Prostate gland (tissue), 2 donors: ENCODE measurements at regions not wholly inside any gene's neighbourhood (a gene's known extent, or its start where the extent isn't known, plus 50 kb on each side); places are given as distances from the start of the nearest gene placed in this dataset.

Experiments
- DNase-seq: peaks from one replicate; pipeline ENCODE4 v3.0.0-alpha.2; 2019; ENCODE audit warnings: low spot score
- H3K27ac ChIP-seq, 2 donors: fragments of 200-600 bp; sonication (generic); 2 replicates each; pipeline ENCODE4 v1.5.1; 2017 to 2019
- H3K27me3 ChIP-seq: fragments of 200-600 bp; sonication (generic); replicated peaks from 2 replicates; pipeline ENCODE4 v1.5.1; 2019; ENCODE audit not compliant: insufficient read depth
- H3K36me3 ChIP-seq, 2 donors: fragments of 200-600 bp; sonication (generic); 1 replicate in 1 of 2; 2 replicates in 1 of 2; pipeline versions ENCODE4 v1.5.1 to v1.8.1; 2017 to 2019
- H3K4me1 ChIP-seq: fragments of 200-600 bp; sonication (generic); replicated peaks from 2 replicates; pipeline ENCODE4 v1.5.1; 2019
- H3K4me3 ChIP-seq, 2 donors: fragments of 200-600 bp; sonication (generic); 2 replicates each; pipeline ENCODE4 v1.5.1; 2017 to 2019
- H3K9me3 ChIP-seq: fragments of 200-600 bp; sonication (generic); 2 replicates; pipeline ENCODE4 v1.5.1; 2017
- POLR2A ChIP-seq: fragments of 450-650 bp; IDR thresholded peaks from one replicate; pipeline ENCODE4 v1.6.1; 2016; ENCODE audit warnings: antibody characterized with exemption, mild to moderate bottlenecking
- POLR2AphosphoS5 ChIP-seq: sonication (generic); formaldehyde crosslinking; IDR thresholded peaks from one replicate; pipeline ENCODE4 v1.6.1; 2017; ENCODE audit warnings: antibody characterized with exemption
- WGBS: methylation state at CpG from one replicate; pipeline ENCODE4 v1.1.5; 2018; 5-methylcytosine and 5-hydroxymethylcytosine counted together
- intact Hi-C: fragments of 100-400 bp; cut with DNase I; formaldehyde crosslinking; loops from one replicate; pipeline ENCODE4 v1.14.2; 2022
- TF ChIP-seq, protein P1 (sequence below), 4 experiments: fragments of 200-600 bp in 2 of 4; fragments of 450-650 bp in 2 of 4; sonication (generic) in 2 of 4; IDR thresholded peaks; 1 replicate in 3 of 4; 2 replicates in 1 of 4; pipeline ENCODE4 v1.5.1; 2016 to 2019; ENCODE audit warnings: antibody characterized with exemption in 4 of 4, mild to moderate bottlenecking in 2 of 4, moderate library complexity in 2 of 4

DNA sequence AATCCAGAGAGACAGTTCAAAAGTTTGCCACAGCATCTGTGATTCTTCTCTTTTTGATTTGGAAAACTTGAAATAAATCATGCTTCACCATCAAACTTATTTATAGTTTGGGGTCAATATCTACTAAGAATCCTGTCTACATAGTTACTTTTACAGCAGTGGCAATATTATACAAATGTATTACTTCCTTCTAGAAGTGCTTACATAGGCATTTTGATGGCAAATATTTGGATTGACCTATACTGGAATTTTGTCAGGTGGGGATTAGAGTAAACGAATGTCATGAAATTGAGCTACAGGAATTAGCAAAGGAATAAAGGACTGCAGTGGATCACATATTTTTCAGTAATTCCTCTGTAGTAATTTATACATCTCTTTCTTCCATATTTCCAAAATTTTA is 1885.5 kb upstream of the ADGRL3 start:
- Histone ChIP-seq H3K4me3 (no peak overlapping the region), H3K27ac (no peak overlapping the region), H3K9me3 (no peaks in the 10 kb centered on the region), H3K4me1 (no peaks in the 10 kb centered on the region), H3K36me3 (no peaks in the 10 kb centered on the region), H3K27me3 (no peaks in the 10 kb centered on the region)
- TF ChIP-seq POLR2AphosphoS5 (no peak), POLR2A (no peak)
- TF ChIP-seq, protein P1, sequence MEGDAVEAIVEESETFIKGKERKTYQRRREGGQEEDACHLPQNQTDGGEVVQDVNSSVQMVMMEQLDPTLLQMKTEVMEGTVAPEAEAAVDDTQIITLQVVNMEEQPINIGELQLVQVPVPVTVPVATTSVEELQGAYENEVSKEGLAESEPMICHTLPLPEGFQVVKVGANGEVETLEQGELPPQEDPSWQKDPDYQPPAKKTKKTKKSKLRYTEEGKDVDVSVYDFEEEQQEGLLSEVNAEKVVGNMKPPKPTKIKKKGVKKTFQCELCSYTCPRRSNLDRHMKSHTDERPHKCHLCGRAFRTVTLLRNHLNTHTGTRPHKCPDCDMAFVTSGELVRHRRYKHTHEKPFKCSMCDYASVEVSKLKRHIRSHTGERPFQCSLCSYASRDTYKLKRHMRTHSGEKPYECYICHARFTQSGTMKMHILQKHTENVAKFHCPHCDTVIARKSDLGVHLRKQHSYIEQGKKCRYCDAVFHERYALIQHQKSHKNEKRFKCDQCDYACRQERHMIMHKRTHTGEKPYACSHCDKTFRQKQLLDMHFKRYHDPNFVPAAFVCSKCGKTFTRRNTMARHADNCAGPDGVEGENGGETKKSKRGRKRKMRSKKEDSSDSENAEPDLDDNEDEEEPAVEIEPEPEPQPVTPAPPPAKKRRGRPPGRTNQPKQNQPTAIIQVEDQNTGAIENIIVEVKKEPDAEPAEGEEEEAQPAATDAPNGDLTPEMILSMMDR (IDR thresholded peaks at IDR 0.05): no peak
- 0% methylated on average over 1 of the region's 1 CpG for WGBS
- no peak for DNase-seq
- intact Hi-C loops: no loop called here

DNA sequence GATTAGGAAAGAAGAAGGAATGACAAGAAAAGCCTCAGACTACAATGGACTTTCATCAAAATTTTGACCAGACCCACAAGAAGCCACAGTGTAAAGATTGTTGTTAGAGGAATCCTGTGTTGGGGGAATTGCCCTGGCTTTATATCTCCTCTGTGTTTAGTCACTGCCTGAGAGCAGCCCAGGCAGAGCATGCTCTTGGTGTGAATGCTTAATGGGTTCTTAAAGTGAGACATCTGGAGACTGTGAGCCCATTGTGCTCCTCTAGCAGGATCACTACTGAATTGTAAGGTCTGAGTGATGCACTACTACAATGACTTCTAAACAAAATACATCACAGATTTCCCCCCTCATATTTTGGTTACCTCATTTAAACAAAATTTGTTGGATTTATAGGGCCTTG is 1860.5 kb upstream of the ADGRL3 start:
- no peak for DNase-seq
- no peak for TF ChIP-seq POLR2A
- TF ChIP-seq POLR2AphosphoS5: no peak
- TF ChIP-seq, protein P1 (IDR thresholded peaks at IDR 0.05): no peak
- intact Hi-C loops: no loop called here
- Histone ChIP-seq H3K9me3 (no peaks in the 10 kb centered on the region), H3K27me3 (no peaks in the 10 kb centered on the region), H3K27ac (no peak overlapping the region), H3K36me3 (no peaks in the 10 kb centered on the region), H3K4me1 (no peaks in the 10 kb centered on the region), H3K4me3 (no peak overlapping the region)

DNA sequence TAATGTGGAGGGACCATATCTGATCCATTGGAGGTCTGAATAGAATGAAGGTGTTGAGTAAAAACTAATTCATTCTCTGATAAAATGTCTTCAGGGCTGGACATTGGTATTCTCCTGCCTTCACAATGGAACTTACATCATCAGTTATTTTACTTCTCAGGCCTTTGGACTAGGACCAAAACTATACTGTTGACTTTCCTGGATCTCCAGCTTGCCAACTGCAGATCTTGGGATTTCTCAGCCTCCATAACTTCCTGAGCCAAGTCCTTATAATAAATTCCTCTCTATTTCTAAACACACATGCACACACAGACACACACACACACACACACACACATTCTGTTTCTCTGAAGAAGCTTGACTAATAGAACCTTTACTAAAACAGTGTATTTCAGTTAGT is 1858.6 kb upstream of the ADGRL3 start:
- no peaks in the 10 kb centered on the region for H3K4me1 ChIP-seq
- no peak overlapping the region for H3K27ac ChIP-seq
- intact Hi-C loops: no loop called here
- no peaks in the 10 kb centered on the region for H3K9me3 ChIP-seq
- H3K27me3 ChIP-seq: no peaks in the 10 kb centered on the region
- DNase-seq: no peak
- TF ChIP-seq POLR2AphosphoS5: no peak
- H3K36me3 ChIP-seq: no peaks in the 10 kb centered on the region
- no peak overlapping the region for H3K4me3 ChIP-seq

DNA sequence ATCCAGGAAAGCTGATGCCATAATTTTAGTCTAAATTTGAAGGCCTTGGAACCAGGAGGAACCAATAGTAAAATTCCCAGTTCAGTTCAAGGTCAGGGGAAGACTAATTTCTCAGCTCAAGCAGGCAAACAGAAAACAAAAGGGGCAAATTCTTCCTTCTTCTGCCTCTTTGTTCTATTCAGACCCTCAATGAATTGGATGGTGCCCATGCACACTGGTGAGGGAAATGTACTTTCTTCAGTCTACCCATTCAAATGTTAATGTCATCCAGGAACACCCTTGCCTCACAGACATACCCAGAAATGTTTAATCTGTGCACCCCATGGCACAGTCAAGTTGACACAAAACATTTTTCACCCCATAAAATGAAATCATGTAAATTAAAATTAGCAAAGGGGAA is 1851.2 kb upstream of the ADGRL3 start:
- no peak for TF ChIP-seq POLR2A
- TF ChIP-seq, protein P1 (IDR thresholded peaks at IDR 0.05): no peak
- TF ChIP-seq POLR2AphosphoS5: no peak
- Histone ChIP-seq H3K27me3 (no peaks in the 10 kb centered on the region), H3K36me3 (no peaks in the 10 kb centered on the region), H3K27ac (no peak overlapping the region), H3K4me3 (no peak overlapping the region), H3K4me1 (no peaks in the 10 kb centered on the region), H3K9me3 (no peaks in the 10 kb centered on the region)
- no peak for DNase-seq
- intact Hi-C loops: no loop called here

DNA sequence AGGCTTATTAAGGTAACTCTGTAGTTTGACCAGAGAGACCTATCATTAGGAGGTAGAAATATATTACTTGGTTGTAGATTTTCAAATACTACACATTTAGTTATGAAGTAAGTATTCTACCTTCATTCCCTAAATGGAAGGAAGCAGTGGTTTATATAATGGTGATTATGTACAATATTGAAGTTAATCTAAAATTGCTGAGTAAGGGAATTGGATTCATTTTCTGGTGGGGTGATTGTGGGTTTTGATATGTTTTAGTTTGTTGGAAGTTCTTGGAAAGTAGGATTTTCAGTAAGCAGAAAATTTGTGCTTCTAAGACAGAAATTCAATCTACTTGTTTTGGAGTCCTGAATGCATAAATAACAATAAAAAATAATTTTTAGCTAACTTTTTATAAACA is 1830.9 kb upstream of the ADGRL3 start:
- intact Hi-C loops: no loop called here
- Histone ChIP-seq H3K4me3 (no peak overlapping the region), H3K4me1 (no peaks in the 10 kb centered on the region), H3K27me3 (no peaks in the 10 kb centered on the region), H3K27ac (no peak overlapping the region), H3K36me3 (no peaks in the 10 kb centered on the region), H3K9me3 (no peaks in the 10 kb centered on the region)
- TF ChIP-seq POLR2AphosphoS5 (no peak), POLR2A (no peak)
- TF ChIP-seq, protein P1 (IDR thresholded peaks at IDR 0.05): no peak
- no peak for DNase-seq

DNA sequence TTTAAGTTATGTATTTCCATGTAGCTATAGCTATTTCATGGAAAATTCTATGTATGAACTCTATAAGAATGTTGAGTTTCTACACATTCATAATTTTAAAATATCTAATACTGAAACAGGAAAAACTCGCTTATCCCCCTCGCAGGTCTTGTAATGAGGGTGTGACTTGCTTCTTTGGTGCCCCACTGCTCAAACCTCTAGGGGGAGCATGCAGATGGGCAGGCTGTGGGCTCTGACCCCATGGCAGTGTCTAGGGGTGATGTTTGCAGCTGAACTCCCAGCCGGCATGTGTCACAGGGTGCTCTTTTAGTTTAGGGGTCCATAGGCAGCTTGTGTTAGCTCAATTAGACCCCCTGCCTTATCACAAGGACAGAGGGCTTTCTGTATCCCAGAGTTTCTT is 1825.7 kb upstream of the ADGRL3 start:
- WGBS: 80% methylated on average over 3 of the region's 3 CpGs
- TF ChIP-seq POLR2A (no peak), POLR2AphosphoS5 (no peak)
- TF ChIP-seq, protein P1 (IDR thresholded peaks at IDR 0.05): no peak
- no peak for DNase-seq
- Histone ChIP-seq H3K36me3 (no peaks in the 10 kb centered on the region), H3K27ac (no peak overlapping the region), H3K4me1 (no peaks in the 10 kb centered on the region), H3K27me3 (no peaks in the 10 kb centered on the region), H3K4me3 (no peak overlapping the region), H3K9me3 (no peaks in the 10 kb centered on the region)
- intact Hi-C loops: no loop called here
